Left lung (tissue), 4 donors: ENCODE measurements at regions not wholly inside any gene's neighbourhood (a gene's known extent, or its start where the extent isn't known, plus 50 kb on each side); places are given as distances from the start of the nearest gene placed in this dataset.

Experiments
- ATAC-seq: fragments of 200-7000 bp; cut with Tn5 transposase; one replicate; pipeline ENCODE4 v1.9.1; 2020; ENCODE audit warnings: moderate library complexity
- DNase-seq, 4 donors: peaks; one replicate each; pipeline ENCODE4 v3.0.0-alpha.2; 2013 to 2020
- H3K27ac ChIP-seq, 2 donors: fragments of 200-600 bp; sonication (generic) in 1 of 2; one replicate each; pipeline versions ENCODE4 v1.5.0 to v1.8.0; 2020 to 2021
- H3K27me3 ChIP-seq, 2 donors: fragments of 200-600 bp; sonication (generic) in 1 of 2; one replicate each; pipeline versions ENCODE4 v1.5.0 to v1.8.0; 2020 to 2021
- H3K36me3 ChIP-seq, 2 donors: fragments of 200-600 bp; sonication (generic) in 1 of 2; one replicate each; pipeline versions ENCODE4 v1.5.0 to v1.8.0; 2020 to 2021
- H3K4me1 ChIP-seq, 2 donors: fragments of 200-600 bp; one replicate each; pipeline ENCODE4 v1.8.0; 2021
- H3K4me3 ChIP-seq, 2 donors: fragments of 200-600 bp; sonication (generic) in 1 of 2; one replicate each; pipeline versions ENCODE4 v1.5.0 to v1.8.0; 2020 to 2021; ENCODE audit warnings: mild to moderate bottlenecking in 1 of 2
- H3K9me3 ChIP-seq, 2 donors: fragments of 200-600 bp; sonication (generic) in 1 of 2; one replicate each; pipeline versions ENCODE4 v1.5.0 to v1.8.0; 2020 to 2021
- intact Hi-C, 2 donors: fragments of 100-400 bp; cut with DNase I; formaldehyde crosslinking; loops; one replicate each; pipeline versions ENCODE4 v1.11.2 to v1.14.2; 2022
- TF ChIP-seq, protein P1 (sequence below), 2 donors: fragments of 200-600 bp; sonication (generic) in 1 of 2; IDR thresholded peaks; one replicate each; pipeline versions ENCODE4 v1.5.0 to v1.8.0; 2021; ENCODE audit warnings: antibody characterized with exemption in 2 of 2
- donor health status: DM: no; HTN: yes; CAD: no.
- donor health status: DM: no; HTN: no; CAD: no.

DNA sequence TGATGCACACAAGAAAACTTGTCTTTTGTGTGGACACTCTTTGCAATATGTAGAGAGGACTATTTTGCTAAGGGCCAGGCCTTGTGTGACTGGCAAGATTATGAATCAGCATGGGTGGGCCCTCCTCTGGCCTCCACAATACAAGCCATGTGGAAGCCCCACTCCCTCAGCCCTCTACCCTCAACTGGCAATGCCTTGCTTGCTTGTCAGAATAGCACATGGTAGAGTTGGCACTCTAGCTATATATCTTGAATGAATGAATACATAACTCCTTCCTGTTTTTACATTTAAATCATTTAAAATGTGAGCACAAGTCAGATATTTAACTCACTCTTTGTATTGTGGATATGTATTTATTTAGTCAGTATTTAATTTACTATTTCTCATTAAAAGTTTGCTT is 805.4 kb upstream of the GYPC start:
- intact Hi-C loops: no loop called here
- H3K9me3 ChIP-seq: no peaks in the 10 kb centered on the region
- TF ChIP-seq, protein P1, sequence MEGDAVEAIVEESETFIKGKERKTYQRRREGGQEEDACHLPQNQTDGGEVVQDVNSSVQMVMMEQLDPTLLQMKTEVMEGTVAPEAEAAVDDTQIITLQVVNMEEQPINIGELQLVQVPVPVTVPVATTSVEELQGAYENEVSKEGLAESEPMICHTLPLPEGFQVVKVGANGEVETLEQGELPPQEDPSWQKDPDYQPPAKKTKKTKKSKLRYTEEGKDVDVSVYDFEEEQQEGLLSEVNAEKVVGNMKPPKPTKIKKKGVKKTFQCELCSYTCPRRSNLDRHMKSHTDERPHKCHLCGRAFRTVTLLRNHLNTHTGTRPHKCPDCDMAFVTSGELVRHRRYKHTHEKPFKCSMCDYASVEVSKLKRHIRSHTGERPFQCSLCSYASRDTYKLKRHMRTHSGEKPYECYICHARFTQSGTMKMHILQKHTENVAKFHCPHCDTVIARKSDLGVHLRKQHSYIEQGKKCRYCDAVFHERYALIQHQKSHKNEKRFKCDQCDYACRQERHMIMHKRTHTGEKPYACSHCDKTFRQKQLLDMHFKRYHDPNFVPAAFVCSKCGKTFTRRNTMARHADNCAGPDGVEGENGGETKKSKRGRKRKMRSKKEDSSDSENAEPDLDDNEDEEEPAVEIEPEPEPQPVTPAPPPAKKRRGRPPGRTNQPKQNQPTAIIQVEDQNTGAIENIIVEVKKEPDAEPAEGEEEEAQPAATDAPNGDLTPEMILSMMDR (IDR thresholded peaks at IDR 0.05): no peak
- H3K36me3 ChIP-seq: no peaks in the 10 kb centered on the region
- H3K4me1 ChIP-seq: no peaks in the 10 kb centered on the region
- ATAC-seq (no peak), DNase-seq (no peak)
- no peak overlapping the region for H3K27ac ChIP-seq
- H3K27me3 ChIP-seq: no peaks in the 10 kb centered on the region
- H3K4me3 ChIP-seq: no peak overlapping the region

DNA sequence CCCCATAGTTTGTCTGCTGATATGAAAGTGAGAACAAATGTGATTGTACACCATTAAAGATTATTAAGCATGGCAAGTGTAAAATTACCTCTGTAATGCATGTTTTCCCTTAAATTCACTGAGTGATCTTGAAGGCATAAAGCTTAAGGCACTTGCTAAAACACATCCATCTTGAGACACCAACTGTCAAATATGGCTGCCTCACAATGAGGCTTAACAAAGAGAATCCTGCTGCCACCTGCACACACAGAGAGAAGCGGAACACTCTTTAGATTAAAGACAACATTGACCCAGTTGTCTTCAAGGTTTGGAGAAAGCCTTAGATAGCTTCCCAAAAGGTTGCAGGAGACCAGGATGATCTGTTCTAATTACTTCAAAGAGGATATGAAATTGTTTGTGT is 803.6 kb upstream of the GYPC start:
- no peak for ATAC-seq
- no peak for DNase-seq
- no peak overlapping the region for H3K4me3 ChIP-seq
- no peak overlapping the region for H3K27ac ChIP-seq
- intact Hi-C loops: no loop called here
- no peaks in the 10 kb centered on the region for H3K4me1 ChIP-seq
- TF ChIP-seq, protein P1 (IDR thresholded peaks at IDR 0.05): no peak
- H3K36me3 ChIP-seq: no peaks in the 10 kb centered on the region
- no peaks in the 10 kb centered on the region for H3K9me3 ChIP-seq
- no peaks in the 10 kb centered on the region for H3K27me3 ChIP-seq

DNA sequence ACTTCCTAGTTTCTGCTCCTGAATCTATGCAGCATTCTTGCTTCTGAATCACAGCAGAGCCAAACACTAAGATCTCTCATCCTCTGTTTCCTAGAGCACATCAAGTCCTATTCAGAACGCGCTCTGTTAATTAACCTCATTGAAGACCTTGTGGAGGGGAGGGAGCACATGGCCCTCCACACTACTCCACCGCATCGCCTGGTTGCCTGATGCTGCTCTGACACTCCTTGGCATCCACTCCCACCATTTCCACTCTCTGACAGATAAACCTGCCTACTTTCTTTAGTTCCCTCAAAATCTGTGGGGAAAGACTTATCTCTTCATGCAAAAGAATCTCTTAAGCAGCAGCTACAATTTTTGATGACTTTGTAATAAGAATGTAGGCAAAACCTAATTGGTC is 802.3 kb upstream of the GYPC start:
- TF ChIP-seq, protein P1 (IDR thresholded peaks at IDR 0.05): no peak
- ATAC-seq (no peak), DNase-seq (no peak)
- Histone ChIP-seq H3K27ac (no peak overlapping the region), H3K9me3 (no peaks in the 10 kb centered on the region), H3K36me3 (no peaks in the 10 kb centered on the region), H3K4me3 (no peak overlapping the region), H3K4me1 (no peaks in the 10 kb centered on the region), H3K27me3 (no peaks in the 10 kb centered on the region)
- intact Hi-C loops: no loop called here

DNA sequence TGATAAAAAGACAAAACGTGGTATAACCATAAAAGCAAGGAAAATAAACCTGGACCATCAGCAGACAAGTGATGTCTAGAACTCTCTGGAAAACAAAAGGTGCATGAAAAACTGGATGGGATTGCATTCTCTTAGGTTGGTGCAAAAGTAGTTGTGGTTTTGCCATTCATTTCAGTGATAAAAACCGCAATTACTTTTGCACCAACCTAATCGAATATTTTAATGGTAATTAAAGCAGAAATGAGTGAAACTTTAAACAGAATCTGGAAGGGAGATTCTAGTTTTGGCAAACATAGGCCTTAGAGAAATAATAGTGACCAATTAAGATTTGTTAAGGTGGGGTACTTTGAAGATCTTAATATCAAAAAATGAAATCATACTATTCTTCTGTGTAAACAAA is 800.8 kb upstream of the GYPC start:
- Histone ChIP-seq H3K27ac (no peak overlapping the region), H3K36me3 (no peaks in the 10 kb centered on the region), H3K4me3 (no peak overlapping the region), H3K4me1 (no peaks in the 10 kb centered on the region), H3K27me3 (no peaks in the 10 kb centered on the region), H3K9me3 (no peaks in the 10 kb centered on the region)
- ATAC-seq: no peak
- no peak for DNase-seq
- TF ChIP-seq, protein P1 (IDR thresholded peaks at IDR 0.05): no peak
- intact Hi-C loops: no loop called here

DNA sequence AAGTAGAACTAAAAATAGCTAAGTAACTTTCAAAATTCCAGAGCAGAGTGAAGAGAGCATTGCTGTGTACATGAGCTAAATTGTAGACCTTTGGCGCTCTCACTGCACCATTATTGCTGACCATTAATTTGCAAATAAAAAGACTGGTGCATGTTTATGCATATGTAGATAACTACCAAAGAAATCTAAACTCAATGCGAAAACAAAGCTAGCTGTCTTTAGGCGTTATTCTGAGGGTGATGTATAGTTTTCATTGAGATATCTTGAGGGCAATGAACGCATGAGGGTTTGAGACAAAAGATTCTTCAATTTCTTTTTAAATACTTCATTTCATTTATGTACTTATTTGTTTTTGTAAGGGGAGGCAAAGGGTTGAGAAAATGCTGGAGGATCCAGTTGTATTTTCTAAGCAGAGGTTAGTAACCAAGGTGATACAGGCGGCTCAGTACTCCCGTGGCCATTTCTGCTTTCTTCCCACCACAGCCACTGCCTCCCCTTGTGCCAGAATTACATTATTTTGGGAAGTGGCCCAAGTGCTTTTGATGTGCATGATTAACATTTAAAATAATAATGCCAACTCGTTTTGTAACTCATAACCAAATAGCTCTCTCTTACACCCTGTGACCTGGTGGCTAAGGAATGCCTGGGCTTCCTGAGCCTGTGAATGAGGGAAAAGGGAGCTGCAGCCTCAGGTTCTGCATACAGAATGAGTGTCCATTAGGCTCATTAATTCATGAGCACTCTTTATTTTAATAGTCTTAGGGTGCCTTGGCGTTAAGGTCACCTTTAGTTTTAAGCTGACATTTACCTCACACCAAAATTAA is 797.8 kb upstream of the GYPC start:
- TF ChIP-seq, protein P1 (IDR thresholded peaks at IDR 0.05): no peak

More for the DNA sequence above, 797.8 kb upstream of the GYPC start:
- Histone ChIP-seq H3K36me3 (no peaks in the 10 kb centered on the region), H3K27ac (no peak overlapping the region), H3K4me3 (no peak overlapping the region), H3K4me1 (no peaks in the 10 kb centered on the region), H3K9me3 (no peaks in the 10 kb centered on the region), H3K27me3 (no peaks in the 10 kb centered on the region)
- DNase-seq (no peak), ATAC-seq (no peak)
- intact Hi-C loops: no loop called here
